Lower leg skin (tissue), 4 donors: ENCODE measurements at regions not wholly inside any gene's neighbourhood (a gene's known extent, or its start where the extent isn't known, plus 50 kb on each side); places are given as distances from the start of the nearest gene placed in this dataset.

Experiments used
- DNase-seq, 2 donors: peaks; one replicate each; pipeline ENCODE4 v3.0.0-alpha.2; 2019; ENCODE audit warnings: low spot score in 2 of 2
- H3K4me3 ChIP-seq: fragments of 200-600 bp; sonication (generic); 2 replicates; pipeline ENCODE4 v1.5.1; 2017; ENCODE audit warnings: mild to moderate bottlenecking, low read depth; ENCODE audit not compliant: poor library complexity, severe bottlenecking
- CTCF ChIP-seq, 3 donors: fragments of 450-650 bp; IDR thresholded peaks; one replicate each; pipeline ENCODE4 v1.5.1; 2016; ENCODE audit warnings: antibody characterized with exemption in 3 of 3, mild to moderate bottlenecking in 3 of 3, moderate library complexity in 2 of 3
- POLR2A ChIP-seq, 2 donors: fragments of 450-650 bp; IDR thresholded peaks; one replicate each; pipeline ENCODE4 v1.6.1; 2016 to 2017; ENCODE audit warnings: antibody characterized with exemption in 2 of 2, mild to moderate bottlenecking in 1 of 2, moderate library complexity in 1 of 2
- WGBS, 2 donors: methylation state at CpG; one replicate each; pipeline ENCODE4 v1.1.5; 2018; 5-methylcytosine and 5-hydroxymethylcytosine counted together
- intact Hi-C: fragments of 100-400 bp; cut with DNase I; formaldehyde crosslinking; loops from one replicate; pipeline ENCODE4 v1.15.0; 2023; ENCODE audit warnings: low total_unique reads

- TF ChIP-seq POLR2A (IDR thresholded peaks at IDR 0.05), result no peak
- no peak for TF ChIP-seq CTCF (IDR thresholded peaks at IDR 0.05)
- intact Hi-C loops, result no loop called here
- no peak overlapping the region for H3K4me3 ChIP-seq
Observed at GRCh38 chr12:127504874-127505273, 762.1 kb upstream of the TMEM132C start.

GRCh38 chr12:127507341-127507740, 759.6 kb upstream of the TMEM132C start:
- no peak for DNase-seq
- WGBS, 2 donors, result 86 to 89% methylated on average over 6 of the region's 6 CpGs
- intact Hi-C loops, result no loop called here
- H3K4me3 ChIP-seq, result no peak overlapping the region
- TF ChIP-seq CTCF (IDR thresholded peaks at IDR 0.05) (no peak), POLR2A (IDR thresholded peaks at IDR 0.05) (no peak)

More at GRCh38 chr12:127504874-127505273, 762.1 kb upstream of the TMEM132C start:
- WGBS, 2 donors, result 88 to 95% methylated on average over 5 of the region's 5 CpGs
- DNase-seq, result no peak

- 79 to 80% methylated on average over 6 of the region's 6 CpGs for WGBS, 2 donors
- intact Hi-C loops, result no loop called here
- no peak overlapping the region for H3K4me3 ChIP-seq
- TF ChIP-seq POLR2A (IDR thresholded peaks at IDR 0.05), result no peak
- no peak for TF ChIP-seq CTCF (IDR thresholded peaks at IDR 0.05)
- DNase-seq, result no peak
Observed at GRCh38 chr12:127509066-127509778, 757.7 kb upstream of the TMEM132C start.

- H3K4me3 ChIP-seq, result no peak overlapping the region
- intact Hi-C loops, result no loop called here
- WGBS, 2 donors, result 56 to 59% methylated on average over 2 of the region's 2 CpGs
- no peak for DNase-seq
- TF ChIP-seq POLR2A (IDR thresholded peaks at IDR 0.05) (no peak), CTCF (IDR thresholded peaks at IDR 0.05) (no peak)
Observed at GRCh38 chr12:127515941-127516340, 751.0 kb upstream of the TMEM132C start.

GRCh38 chr12:127516467-127516866, 750.5 kb upstream of the TMEM132C start:
- WGBS, 2 donors, result 71 to 72% methylated on average over 1 of the region's 1 CpG
- H3K4me3 ChIP-seq, result no peak overlapping the region
- intact Hi-C loops, result no loop called here
- TF ChIP-seq POLR2A (IDR thresholded peaks at IDR 0.05), result no peak
- TF ChIP-seq CTCF (IDR thresholded peaks at IDR 0.05), result no peak
- DNase-seq, result no peak

GRCh38 chr12:127519779-127520178, 747.2 kb upstream of the TMEM132C start:
- intact Hi-C loops, result no loop called here
- H3K4me3 ChIP-seq, result no peak overlapping the region
- no peak for DNase-seq
- TF ChIP-seq CTCF (IDR thresholded peaks at IDR 0.05) (no peak), POLR2A (IDR thresholded peaks at IDR 0.05) (no peak)
- 46 to 50% methylated on average over 2 of the region's 2 CpGs for WGBS, 2 donors
